GM19351 (cell line): ENCODE measurements at regions not wholly inside any gene's neighbourhood (a gene's known extent, or its start where the extent isn't known, plus 50 kb on each side); places are given as distances from the start of the nearest gene placed in this dataset.
"Not testable (repeated sequence)": the region's sequence is repeated elsewhere in the genome, so short reads cannot be mapped to it uniquely, and the experiment has no call there.

Experiments
- ATAC-seq: cut with Tn5 transposase; IDR thresholded peaks from one replicate; pipeline ENCODE4 v1.9.1; 2021; ENCODE audit warnings: mild to moderate bottlenecking, moderate library complexity; ENCODE audit not compliant: unreplicated experiment

- ATAC-seq = no peak
These were observed 85.7 kb downstream of the SUCLG1 start for GRCh38 chr2:84373391-84373790.

GRCh38 chr2:84362541-84362940 lies 96.5 kb downstream of the SUCLG1 start:
- ATAC-seq = no peak

- no peak for ATAC-seq
These were observed 121.0 kb downstream of the SUCLG1 start for GRCh38 chr2:84338069-84338468.

GRCh38 chr2:84327645-84328249 lies 131.3 kb downstream of the SUCLG1 start:
- no peak for ATAC-seq

- no peak for ATAC-seq
These were observed 132.1 kb downstream of the SUCLG1 start for GRCh38 chr2:84326831-84327432.

- no peak for ATAC-seq
These were observed 135.2 kb downstream of the SUCLG1 start for GRCh38 chr2:84323890-84324289.

- ATAC-seq = no peak
These were observed 138.1 kb downstream of the SUCLG1 start for GRCh38 chr2:84320940-84321339.

- no peak for ATAC-seq
These were observed 139.5 kb downstream of the SUCLG1 start for GRCh38 chr2:84319581-84319980.

- no peak for ATAC-seq
These were observed 141.9 kb downstream of the SUCLG1 start for GRCh38 chr2:84317135-84317534.

- peak; percentile 99 for ATAC-seq
These were observed 144.2 kb downstream of the SUCLG1 start for GRCh38 chr2:84314901-84315330.

GRCh38 chr2:84314250-84314649 lies 144.8 kb downstream of the SUCLG1 start:
- ATAC-seq = no peak

- no peak for ATAC-seq
These were observed 149.8 kb downstream of the SUCLG1 start for GRCh38 chr2:84309281-84309680.

- ATAC-seq = no peak
These were observed 152.7 kb downstream of the SUCLG1 start for GRCh38 chr2:84306361-84306760.

GRCh38 chr2:84302513-84303412 lies 156.3 kb downstream of the SUCLG1 start:
- peak; percentile 99 for ATAC-seq

- no peak for ATAC-seq
These were observed 157.4 kb downstream of the SUCLG1 start for GRCh38 chr2:84301717-84302116.

GRCh38 chr2:84300696-84301029 lies 158.4 kb downstream of the SUCLG1 start:
- ATAC-seq = no peak

- ATAC-seq = not testable (repeated sequence)
These were observed 158.9 kb downstream of the SUCLG1 start for GRCh38 chr2:84300001-84300695.

- no peak for ATAC-seq
These were observed 159.8 kb downstream of the SUCLG1 start for GRCh38 chr2:84299211-84299775.

- no peak for ATAC-seq
These were observed 161.9 kb downstream of the SUCLG1 start for GRCh38 chr2:84297155-84297554.

- ATAC-seq = no peak
These were observed 165.2 kb downstream of the SUCLG1 start for GRCh38 chr2:84293791-84294380.

GRCh38 chr2:84292545-84292944 lies 166.5 kb downstream of the SUCLG1 start:
- no peak for ATAC-seq
